ENCODE measurements at regions not wholly inside any gene's neighbourhood (a gene's known extent, or its start where the extent isn't known, plus 50 kb on each side); places are given as distances from the start of the nearest gene placed in this dataset.
"Not testable (repeated sequence)": the region's sequence is repeated elsewhere in the genome, so short reads cannot be mapped to it uniquely, and the experiment has no call there.

DNA sequence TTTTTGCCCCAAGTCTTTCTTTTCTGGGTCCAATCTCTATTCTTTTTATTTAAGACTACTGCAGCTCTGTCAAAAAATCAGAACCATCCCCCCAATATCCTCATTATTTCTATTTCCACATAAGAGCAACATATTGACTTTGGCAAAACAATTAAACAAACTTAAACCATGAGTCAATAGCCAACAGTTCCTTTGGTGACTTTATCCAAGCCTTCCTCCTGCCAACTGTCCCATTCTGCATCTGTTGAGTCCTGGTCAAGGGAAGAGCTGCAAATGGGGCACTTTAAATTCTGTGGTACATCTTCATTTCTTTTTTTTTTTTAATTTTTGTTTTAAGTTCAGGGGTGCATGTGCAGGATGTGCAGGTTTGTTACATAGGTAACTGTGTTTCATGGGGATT lies 1875.0 kb upstream of the PCDH7 start:
- H3K4me1 ChIP-seq, result no peaks in the 10 kb centered on the region
- ATAC-seq, result no peak
- TF ChIP-seq POLR2A (IDR thresholded peaks at IDR 0.05), result no peak
- TF ChIP-seq, protein P1, sequence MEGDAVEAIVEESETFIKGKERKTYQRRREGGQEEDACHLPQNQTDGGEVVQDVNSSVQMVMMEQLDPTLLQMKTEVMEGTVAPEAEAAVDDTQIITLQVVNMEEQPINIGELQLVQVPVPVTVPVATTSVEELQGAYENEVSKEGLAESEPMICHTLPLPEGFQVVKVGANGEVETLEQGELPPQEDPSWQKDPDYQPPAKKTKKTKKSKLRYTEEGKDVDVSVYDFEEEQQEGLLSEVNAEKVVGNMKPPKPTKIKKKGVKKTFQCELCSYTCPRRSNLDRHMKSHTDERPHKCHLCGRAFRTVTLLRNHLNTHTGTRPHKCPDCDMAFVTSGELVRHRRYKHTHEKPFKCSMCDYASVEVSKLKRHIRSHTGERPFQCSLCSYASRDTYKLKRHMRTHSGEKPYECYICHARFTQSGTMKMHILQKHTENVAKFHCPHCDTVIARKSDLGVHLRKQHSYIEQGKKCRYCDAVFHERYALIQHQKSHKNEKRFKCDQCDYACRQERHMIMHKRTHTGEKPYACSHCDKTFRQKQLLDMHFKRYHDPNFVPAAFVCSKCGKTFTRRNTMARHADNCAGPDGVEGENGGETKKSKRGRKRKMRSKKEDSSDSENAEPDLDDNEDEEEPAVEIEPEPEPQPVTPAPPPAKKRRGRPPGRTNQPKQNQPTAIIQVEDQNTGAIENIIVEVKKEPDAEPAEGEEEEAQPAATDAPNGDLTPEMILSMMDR (IDR thresholded peaks at IDR 0.05), result no peak
- H3K9me3 ChIP-seq, result no peaks in the 10 kb centered on the region
- intact Hi-C loops (cut with DNase I), result no loop called here
- no peak overlapping the region for H3K4me3 ChIP-seq
- H3K27ac ChIP-seq, result no peak overlapping the region
- no peaks in the 10 kb centered on the region for H3K27me3 ChIP-seq
- H3K36me3 ChIP-seq (replicated peaks in 1 of 2; ENCODE audit: insufficient read depth in 1 of 2, low read depth in 2 of 2), result no peaks in the 10 kb centered on the region
- DNase-seq, result no peak

DNA sequence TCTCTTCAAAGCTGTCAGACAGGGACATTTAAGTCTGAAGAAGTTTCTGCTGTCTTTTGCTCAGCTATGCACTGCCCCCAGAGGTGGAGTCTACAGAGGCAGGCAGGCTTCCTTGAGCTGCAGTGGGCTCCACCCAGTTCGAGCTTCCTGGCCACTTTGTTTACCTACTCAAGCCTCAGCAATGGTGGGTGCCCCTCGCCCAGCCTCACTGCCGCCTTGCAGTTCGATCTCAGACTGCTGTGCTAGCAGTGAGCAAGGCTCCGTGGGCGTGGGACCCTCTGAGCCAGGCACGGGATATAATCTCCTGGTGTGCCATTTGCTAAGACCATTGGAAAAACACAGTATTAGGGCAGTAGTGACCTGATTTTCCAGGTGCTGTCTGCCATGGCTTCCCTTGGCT lies 1863.1 kb upstream of the PCDH7 start:
- ATAC-seq; H3K4me1 ChIP-seq; intact Hi-C loops (cut with DNase I); H3K27me3 ChIP-seq; H3K27ac ChIP-seq; H3K36me3 ChIP-seq (replicated peaks in 1 of 2; ENCODE audit: insufficient read depth in 1 of 2, low read depth in 2 of 2); DNase-seq; H3K4me3 ChIP-seq; H3K9me3 ChIP-seq: not testable (repeated sequence)
- 68 to 70% methylated on average over 6 to 7 of the region's 7 CpGs for WGBS, 2 donors

DNA sequence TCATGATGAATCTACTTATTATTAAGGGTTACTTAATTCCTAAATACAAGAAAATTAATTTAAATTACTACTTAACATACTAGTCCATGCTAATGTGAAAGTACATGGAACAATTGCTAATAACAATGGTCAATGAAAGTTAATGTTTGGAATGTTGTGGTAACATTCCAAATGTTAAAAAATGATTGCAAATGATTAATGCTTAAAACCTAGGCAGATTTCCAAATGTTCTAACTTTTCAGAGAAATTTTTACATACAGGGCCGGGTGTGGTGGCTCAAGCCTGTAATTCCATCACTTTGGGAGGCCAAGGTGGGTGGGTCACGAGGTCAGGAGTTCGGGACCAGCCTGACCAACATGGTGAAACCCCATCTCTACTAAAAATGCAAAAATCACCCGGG lies 1851.3 kb upstream of the PCDH7 start:
- no peak for DNase-seq
- intact Hi-C loops (cut with DNase I), result no loop called here
- ATAC-seq, result no peak

DNA sequence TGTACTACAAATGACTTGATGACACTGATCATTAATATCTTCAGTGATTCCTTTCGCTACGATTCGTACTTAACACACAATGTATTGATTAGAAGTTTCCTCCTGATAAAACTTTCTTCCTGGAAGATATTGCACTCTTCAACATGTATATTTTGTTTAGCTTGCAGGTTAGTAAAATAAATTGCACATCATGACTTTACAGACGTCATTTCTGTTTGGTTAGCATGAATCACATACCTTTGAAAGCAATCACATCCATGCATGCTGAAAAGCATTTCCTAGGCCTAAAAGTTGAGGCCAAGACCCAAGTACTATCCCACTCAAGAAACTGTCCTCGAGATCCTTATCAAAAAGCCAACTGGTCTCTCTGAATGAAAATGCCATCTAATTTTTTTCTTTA lies 1841.0 kb upstream of the PCDH7 start:
- Histone ChIP-seq H3K4me1 (no peaks in the 10 kb centered on the region), H3K4me3 (no peak overlapping the region), H3K9me3 (no peaks in the 10 kb centered on the region), H3K27ac (no peak overlapping the region), H3K36me3 (replicated peaks in 1 of 2; ENCODE audit: insufficient read depth in 1 of 2, low read depth in 2 of 2) (no peaks in the 10 kb centered on the region), H3K27me3 (peaks cover 0 to 6% of the 10 kb centered on the region in 2 donors)
- TF ChIP-seq, protein P1 (IDR thresholded peaks at IDR 0.05), result no peak
- no peak for TF ChIP-seq POLR2A (IDR thresholded peaks at IDR 0.05)
- ATAC-seq (no peak), DNase-seq (no peak)
- intact Hi-C loops (cut with DNase I), result no loop called here
- 30 to 33% methylated on average over 5 of the region's 5 CpGs for WGBS, 2 donors

More for the DNA sequence above, 1851.3 kb upstream of the PCDH7 start:
- H3K4me1 ChIP-seq, result no peaks in the 10 kb centered on the region
- no peak overlapping the region for H3K4me3 ChIP-seq
- no peaks in the 10 kb centered on the region for H3K9me3 ChIP-seq
- H3K27ac ChIP-seq, result no peak overlapping the region
- H3K27me3 ChIP-seq, result no peaks in the 10 kb centered on the region
- TF ChIP-seq, protein P1 (IDR thresholded peaks at IDR 0.05), result no peak
- no peak for TF ChIP-seq POLR2A (IDR thresholded peaks at IDR 0.05)
- WGBS, 2 donors, result 42 to 51% methylated on average over 4 of the region's 4 CpGs
- no peaks in the 10 kb centered on the region for H3K36me3 ChIP-seq (replicated peaks in 1 of 2; ENCODE audit: insufficient read depth in 1 of 2, low read depth in 2 of 2)

DNA sequence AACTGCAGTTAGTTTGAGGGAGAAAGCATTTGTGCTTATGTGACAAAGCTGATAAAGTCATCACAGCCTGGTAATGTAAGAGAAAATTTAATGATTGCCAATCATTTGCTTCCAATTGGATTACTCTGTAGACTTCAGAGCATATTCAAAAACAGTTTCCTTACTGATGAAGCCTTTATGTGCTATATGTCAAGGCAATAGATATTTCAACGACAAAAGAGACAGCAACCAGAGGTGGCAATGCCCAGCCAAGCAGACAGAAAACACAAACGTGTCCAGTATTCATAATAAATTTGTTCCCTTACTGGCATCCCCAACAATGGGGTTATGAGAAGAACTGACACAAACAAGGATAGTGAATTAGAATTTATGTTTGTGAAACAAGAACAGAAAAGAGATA lies 1840.3 kb upstream of the PCDH7 start:
- WGBS, 2 donors, result 34 to 51% methylated on average over 2 of the region's 2 CpGs
- no peak overlapping the region for H3K27ac ChIP-seq
- TF ChIP-seq POLR2A (IDR thresholded peaks at IDR 0.05), result no peak
- TF ChIP-seq, protein P1 (IDR thresholded peaks at IDR 0.05), result no peak
- intact Hi-C loops (cut with DNase I), result no loop called here
- no peaks in the 10 kb centered on the region for H3K4me1 ChIP-seq
- DNase-seq (no peak), ATAC-seq (no peak)
- no peaks in the 10 kb centered on the region for H3K36me3 ChIP-seq (replicated peaks in 1 of 2; ENCODE audit: insufficient read depth in 1 of 2, low read depth in 2 of 2)
- no peaks in the 10 kb centered on the region for H3K9me3 ChIP-seq
- no peak overlapping the region for H3K4me3 ChIP-seq
- peaks cover 0 to 6% of the 10 kb centered on the region in 2 donors for H3K27me3 ChIP-seq

Measured in body of pancreas (tissue), 4 donors.